H1 (cell line): ENCODE measurements at regions not wholly inside any gene's neighbourhood (a gene's known extent, or its start where the extent isn't known, plus 50 kb on each side); places are given as distances from the start of the nearest gene placed in this dataset.

Experiments
- CTCF ChIA-PET: fragments of 300-600 bp; sonication (Branson Sonifier 250); formaldehyde crosslinking; loops from one replicate; lab custom pipeline; 2021; ENCODE audit not compliant: partially characterized antibody; lab: Charles Lee
- POLR2A ChIA-PET: fragments of 300-600 bp; sonication (Branson Sonifier 250); formaldehyde crosslinking; loops from one replicate; lab custom pipeline; 2021; ENCODE audit warnings: inconsistent platforms; ENCODE audit not compliant: partially characterized antibody; lab: Charles Lee
- DNase-seq, 2 experiments: peaks; one replicate each; pipeline versions ENCODE4 v3.0.0 to v3.0.0-alpha.2; 2010 to 2022; ENCODE audit warnings: low spot score in 2 of 2, low read depth in 1 of 2, mixed read lengths in 1 of 2
- FAIRE-seq: peaks from 2 replicates; lab custom pipeline; 2011; peaks lifted over from hg19 to GRCh38; lab: Jason Lieb, UNC
- H2AFZ ChIP-seq: 2 replicates; pipeline ENCODE4 v1.8.1; 2012; ENCODE audit warnings: low read length, inconsistent platforms
- H2AK5ac ChIP-seq: 2 replicates; pipeline ENCODE4 v1.6.1; 2013; ENCODE audit warnings: low read depth, low read length
- H2BK120ac ChIP-seq: replicated peaks from 2 replicates; pipeline ENCODE3; 2013; ENCODE audit warnings: low read depth, low read length, inconsistent platforms
- H2BK12ac ChIP-seq: 2 replicates; pipeline ENCODE4 v1.6.1; 2013; ENCODE audit warnings: low read depth, low read length
- H2BK15ac ChIP-seq: 2 replicates; pipeline ENCODE4 v1.6.1; 2013; ENCODE audit warnings: low read length
- H2BK20ac ChIP-seq: 2 replicates; pipeline ENCODE4 v1.6.1; 2013; ENCODE audit warnings: low read length
- H2BK5ac ChIP-seq: 2 replicates; pipeline ENCODE4 v1.6.1; 2013; ENCODE audit warnings: low read depth, low read length
- H3K14ac ChIP-seq: 2 replicates; pipeline ENCODE4 v1.6.1; 2013; ENCODE audit warnings: inconsistent platforms; ENCODE audit not compliant: insufficient read length
- H3K18ac ChIP-seq: 2 replicates; pipeline ENCODE4 v1.6.1; 2013; ENCODE audit warnings: low read length; ENCODE audit errors: extremely low read depth
- H3K23ac ChIP-seq: 2 replicates; pipeline ENCODE4 v1.6.1; 2013; ENCODE audit warnings: inconsistent platforms; ENCODE audit not compliant: insufficient read length
- H3K23me2 ChIP-seq: 2 replicates; pipeline ENCODE4 v1.6.1; 2013; ENCODE audit warnings: low read depth, low read length
- H3K27ac ChIP-seq: 2 replicates; pipeline ENCODE4 v1.6.1; 2011; ENCODE audit warnings: low read depth, low read length, inconsistent platforms
- H3K27me3 ChIP-seq, 4 experiments: replicated peaks in 1 of 4; 1 replicate in 1 of 4; 2 replicates in 3 of 4; pipeline versions ENCODE4 v1.6.1 to v1.8.1; 2011 to 2013; ENCODE audit warnings: low read length in 3 of 4, mild to moderate bottlenecking in 3 of 4, inconsistent platforms in 2 of 4, mixed read lengths in 2 of 4, moderate library complexity in 1 of 4; ENCODE audit not compliant: control insufficient read depth in 3 of 4, insufficient read depth in 3 of 4; ENCODE audit errors: extremely low read depth in 1 of 4
- H3K36me3 ChIP-seq, 4 experiments: 2 replicates each; pipeline versions ENCODE4 v1.6.1 to v1.8.1; 2011 to 2013; ENCODE audit warnings: mild to moderate bottlenecking in 4 of 4, low read length in 3 of 4, moderate library complexity in 2 of 4, control low read depth in 1 of 4, inconsistent platforms in 1 of 4; ENCODE audit not compliant: insufficient read depth in 4 of 4, control insufficient read depth in 2 of 4
- H3K4ac ChIP-seq: replicated peaks from 2 replicates; pipeline ENCODE3; 2013; ENCODE audit warnings: low read length, low read depth, mixed read lengths, inconsistent platforms; ENCODE audit not compliant: insufficient read length
- H3K4me1 ChIP-seq, 4 experiments: replicated peaks in 1 of 4; 1 replicate in 1 of 4; 2 replicates in 3 of 4; pipeline versions ENCODE4 v1.6.1 to v1.8.1; 2011 to 2013; ENCODE audit warnings: low read length in 3 of 4, inconsistent platforms in 2 of 4, mixed read lengths in 1 of 4; ENCODE audit not compliant: insufficient read depth in 4 of 4, control insufficient read depth in 3 of 4
- H3K4me2 ChIP-seq, 2 experiments: 2 replicates each; pipeline versions ENCODE4 v1.6.1 to v1.8.1; 2011 to 2013; ENCODE audit warnings: low read depth in 2 of 2, low read length in 2 of 2, control low read depth in 1 of 2, inconsistent platforms in 1 of 2, mild to moderate bottlenecking in 1 of 2; ENCODE audit not compliant: insufficient read depth in 1 of 2
- H3K4me3 ChIP-seq, 4 experiments: fragments of 200-600, 300-600 bp in 1 of 4; sonication (generic), shearing (Covaris generic), sonication (Bioruptor Twin) in 1 of 4; 2 replicates each; pipeline versions ENCODE4 v1.5.1 to v1.8.1; 2011 to 2016; ENCODE audit warnings: low read length in 4 of 4, low read depth in 3 of 4, control low read depth in 2 of 4, inconsistent platforms in 2 of 4, mild to moderate bottlenecking in 2 of 4, mixed read lengths in 1 of 4, moderate library complexity in 1 of 4; ENCODE audit not compliant: insufficient read depth in 2 of 4; ENCODE audit errors: extremely low read depth in 1 of 4
- H3K56ac ChIP-seq: replicated peaks from 2 replicates; pipeline ENCODE3; 2013; ENCODE audit warnings: low read depth, mild to moderate bottlenecking, mixed read lengths, low read length, inconsistent platforms; ENCODE audit not compliant: insufficient read length
- H3K79me1 ChIP-seq: 2 replicates; pipeline ENCODE4 v1.6.1; 2013; ENCODE audit warnings: low read depth, low read length, control low read depth
- H3K79me2 ChIP-seq, 2 experiments: 2 replicates each; pipeline versions ENCODE4 v1.6.1 to v1.8.1; 2012 to 2013; ENCODE audit warnings: low read length in 2 of 2, mild to moderate bottlenecking in 2 of 2, inconsistent platforms in 1 of 2; ENCODE audit not compliant: insufficient read depth in 2 of 2, control insufficient read depth in 1 of 2
- H3K9ac ChIP-seq, 4 experiments: replicated peaks in 1 of 4; 1 replicate in 1 of 4; 2 replicates in 3 of 4; pipeline versions ENCODE4 v1.6.1 to v1.8.1; 2011 to 2013; ENCODE audit warnings: low read depth in 3 of 4, low read length in 3 of 4, control low read depth in 2 of 4, mild to moderate bottlenecking in 2 of 4, moderate library complexity in 2 of 4, inconsistent platforms in 1 of 4; ENCODE audit errors: extremely low read depth in 1 of 4
- H3K9me3 ChIP-seq, 2 experiments: 2 replicates each; pipeline versions ENCODE4 v1.6.1 to v1.8.1; 2012 to 2013; ENCODE audit warnings: mild to moderate bottlenecking in 2 of 2, moderate library complexity in 2 of 2, control low read depth in 1 of 2, inconsistent platforms in 1 of 2, low read depth in 1 of 2, low read length in 1 of 2, mixed read lengths in 1 of 2; ENCODE audit not compliant: insufficient read depth in 2 of 2
- H4K20me1 ChIP-seq, 2 experiments: replicated peaks in 1 of 2; 2 replicates each; pipeline versions ENCODE3 to v1.8.1; 2011 to 2013; ENCODE audit warnings: inconsistent platforms in 2 of 2, low read length in 2 of 2, mild to moderate bottlenecking in 1 of 2; ENCODE audit not compliant: insufficient read depth in 2 of 2, control insufficient read depth in 1 of 2
- H4K5ac ChIP-seq: 2 replicates; pipeline ENCODE4 v1.6.1; 2013; ENCODE audit warnings: low read length, low read depth, mixed read lengths, inconsistent platforms; ENCODE audit not compliant: insufficient read length
- H4K8ac ChIP-seq: 2 replicates; pipeline ENCODE4 v1.8.0; 2013; ENCODE audit warnings: mild to moderate bottlenecking, moderate library complexity, low read length, inconsistent platforms; ENCODE audit not compliant: insufficient read depth; ENCODE audit errors: extremely low read depth
- H4K91ac ChIP-seq: replicated peaks from 2 replicates; pipeline ENCODE3; 2013; ENCODE audit warnings: low read length, mixed read lengths, inconsistent platforms; ENCODE audit not compliant: insufficient read length
- CREB1 ChIP-seq: IDR thresholded peaks from 2 replicates; pipeline ENCODE4 v1.6.1; 2012; ENCODE audit warnings: inconsistent platforms
- SP2 ChIP-seq: IDR thresholded peaks from 2 replicates; pipeline ENCODE4 v1.6.1; 2012; ENCODE audit warnings: mild to moderate bottlenecking, low read length, inconsistent platforms
- WGBS, 2 experiments: shearing (Covaris generic) in 1 of 2; methylation state at CpG; one replicate each; pipeline versions ENCODE4 v1.1.6 to v1.1.7; 2013 to 2015; ENCODE audit warnings: low lambda C conversion rate in 2 of 2, mixed read lengths in 2 of 2, inconsistent platforms in 1 of 2, low coverage in 1 of 2, missing lambda C conversion rate in 1 of 2; ENCODE audit not compliant: insufficient replicate concordance in 2 of 2, insufficient coverage in 1 of 2, insufficient read length in 1 of 2; ENCODE audit errors: extremely low coverage in 1 of 2, missing lambda C conversion rate in 1 of 2; 5-methylcytosine and 5-hydroxymethylcytosine counted together

GRCh38 chr14:34021096-34021495 is 70.2 kb upstream of the EGLN3 start:
- CTCF ChIA-PET: interaction anchor here (1.9 kb wide), 1 partner anchor 172 kb away, joined by 9 read pairs; no protein-coding TSS in a partner anchor
- Histone ChIP-seq H3K9me3 (no peaks in the 10 kb centered on the region), H4K20me1 (no peaks in the 10 kb centered on the region), H3K18ac (no peak overlapping the region), H3K79me1 (no peaks in the 10 kb centered on the region), H3K9ac (no peak overlapping the region), H3K56ac (no peak overlapping the region), H2BK20ac (no peak overlapping the region), H2AK5ac (no peak overlapping the region), H3K4me1 (0 out of 7 replicates have a peak, but pooled peaks cover 0 to 7% (median 0%) of the 10 kb centered on the region in 4 experiments), H3K23ac (no peak overlapping the region), H3K4ac (no peak overlapping the region), H3K4me2 (no peak overlapping the region), H2BK5ac (no peak overlapping the region), H4K5ac (no peak overlapping the region), H2BK120ac (no peak overlapping the region), H3K36me3 (no peaks in the 10 kb centered on the region), H3K27ac (no peak overlapping the region), H3K27me3 (no peaks in the 10 kb centered on the region), H2BK12ac (no peak overlapping the region), H3K23me2 (no peaks in the 10 kb centered on the region), H4K91ac (no peak overlapping the region), H3K4me3 (no peak overlapping the region), H3K79me2 (no peaks in the 10 kb centered on the region), H4K8ac (no peak overlapping the region), H2BK15ac (no peak overlapping the region; the same call in 1 of the 2 replicates), H3K14ac (no peak overlapping the region), H2AFZ (0 out of 2 replicates have a peak overlapping the region, but pooled peaks have one; percentile 52)
- POLR2A ChIA-PET: no interaction called here
- FAIRE-seq: no peak
- TF ChIP-seq CREB1 (no peak), SP2 (no peak)
- WGBS, 2 experiments: 85% methylated on average over 3 of the region's 3 CpGs; no CpG with 5 or more reads in 1 of the 2 experiments
- DNase-seq: no peak
